Ishikawa (cell line): ENCODE measurements at regions not wholly inside any gene's neighbourhood (a gene's known extent, or its start where the extent isn't known, plus 50 kb on each side); places are given as distances from the start of the nearest gene placed in this dataset.

ENCODE experiments used
- EGR1 ChIP-seq: IDR thresholded peaks from 2 replicates; pipeline ENCODE4 v1.6.1; 2012
- FOXM1 ChIP-seq: IDR thresholded peaks from 2 replicates; pipeline ENCODE4 v1.6.1; 2012; ENCODE audit warnings: low read depth, borderline replicate concordance
- NFIC ChIP-seq: IDR thresholded peaks from 2 replicates; pipeline ENCODE4 v1.6.1; 2012
- RAD21 ChIP-seq: IDR thresholded peaks from 2 replicates; pipeline ENCODE4 v1.6.1; 2012; ENCODE audit warnings: low read depth
- TAF1 ChIP-seq: IDR thresholded peaks from 2 replicates; pipeline ENCODE4 v1.6.1; 2012; ENCODE audit warnings: low read depth, mild to moderate bottlenecking
- TCF12 ChIP-seq: IDR thresholded peaks from 2 replicates; pipeline ENCODE4 v1.6.1; 2012; ENCODE audit warnings: low read depth
- YY1 ChIP-seq: IDR thresholded peaks from 2 replicates; pipeline ENCODE4 v1.6.1; 2012; ENCODE audit warnings: low read depth
- TF ChIP-seq, protein P1 (sequence below): IDR thresholded peaks from 2 replicates; pipeline ENCODE4 v1.6.1; 2012
- TF ChIP-seq, protein P2 (sequence below): IDR thresholded peaks from 2 replicates; pipeline ENCODE4 v1.6.1; 2012

- no peak for TF ChIP-seq TCF12
- TF ChIP-seq RAD21 = no peak
- TF ChIP-seq TAF1 = no peak
- TF ChIP-seq NFIC = no peak
- TF ChIP-seq EGR1 = no peak
- no peak for TF ChIP-seq YY1
- TF ChIP-seq, protein P1, sequence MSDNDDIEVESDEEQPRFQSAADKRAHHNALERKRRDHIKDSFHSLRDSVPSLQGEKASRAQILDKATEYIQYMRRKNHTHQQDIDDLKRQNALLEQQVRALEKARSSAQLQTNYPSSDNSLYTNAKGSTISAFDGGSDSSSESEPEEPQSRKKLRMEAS = no peak
- TF ChIP-seq FOXM1 = no peak
- TF ChIP-seq, protein P2, sequence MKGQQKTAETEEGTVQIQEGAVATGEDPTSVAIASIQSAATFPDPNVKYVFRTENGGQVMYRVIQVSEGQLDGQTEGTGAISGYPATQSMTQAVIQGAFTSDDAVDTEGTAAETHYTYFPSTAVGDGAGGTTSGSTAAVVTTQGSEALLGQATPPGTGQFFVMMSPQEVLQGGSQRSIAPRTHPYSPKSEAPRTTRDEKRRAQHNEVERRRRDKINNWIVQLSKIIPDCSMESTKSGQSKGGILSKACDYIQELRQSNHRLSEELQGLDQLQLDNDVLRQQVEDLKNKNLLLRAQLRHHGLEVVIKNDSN = no peak
Measured at GRCh38 chr1:194731025-194731424, 1544.6 kb upstream of the B3GALT2 start.
